Uterus (tissue), 3 donors: ENCODE measurements at regions not wholly inside any gene's neighbourhood (a gene's known extent, or its start where the extent isn't known, plus 50 kb on each side); places are given as distances from the start of the nearest gene placed in this dataset.

Experiments used
- DNase-seq, 2 donors: peaks; one replicate each; pipeline ENCODE4 v3.0.0-alpha.2; 2019 to 2020
- H3K27ac ChIP-seq, 2 donors: fragments of 200-600 bp; sonication (generic); 1 replicate in 1 of 2; 2 replicates in 1 of 2; pipeline ENCODE4 v1.5.1; 2016 to 2018
- H3K27me3 ChIP-seq, 2 donors: fragments of 200-600 bp; sonication (generic); one replicate each; pipeline ENCODE4 v1.5.1; 2018 to 2019; ENCODE audit warnings: control low read depth in 1 of 2
- H3K36me3 ChIP-seq, 2 donors: fragments of 200-600 bp; sonication (generic); one replicate each; pipeline ENCODE4 v1.5.1; 2019; ENCODE audit warnings: control low read depth in 1 of 2
- H3K4me1 ChIP-seq, 2 donors: fragments of 200-600 bp; sonication (generic); one replicate each; pipeline ENCODE4 v1.5.1; 2018 to 2019; ENCODE audit warnings: control low read depth in 1 of 2
- H3K4me3 ChIP-seq, 2 donors: fragments of 200-600 bp; sonication (generic); 1 replicate in 1 of 2; 2 replicates in 1 of 2; pipeline ENCODE4 v1.5.1; 2018 to 2019; ENCODE audit warnings: mild to moderate bottlenecking in 1 of 2
- H3K9me3 ChIP-seq, 2 donors: fragments of 200-600 bp; sonication (generic); one replicate each; pipeline ENCODE4 v1.5.1; 2019; ENCODE audit warnings: control low read depth in 1 of 2
- POLR2A ChIP-seq, 2 donors: fragments of 450-650 bp; IDR thresholded peaks; one replicate each; pipeline ENCODE4 v1.6.1; 2016; ENCODE audit warnings: antibody characterized with exemption in 2 of 2, mild to moderate bottlenecking in 1 of 2, moderate library complexity in 1 of 2
- intact Hi-C: fragments of 100-400 bp; cut with DNase I; formaldehyde crosslinking; loops from one replicate; pipeline ENCODE4 v1.15.1; 2023; ENCODE audit warnings: low total_unique reads
- TF ChIP-seq, protein P1 (sequence below), 4 experiments: fragments of 200-600 bp in 2 of 4; fragments of 450-650 bp in 2 of 4; sonication (generic) in 2 of 4; IDR thresholded peaks; one replicate each; pipeline ENCODE4 v1.5.1; 2016 to 2019; ENCODE audit warnings: antibody characterized with exemption in 4 of 4, mild to moderate bottlenecking in 2 of 4, moderate library complexity in 1 of 4
- donor health status: DM: yes; HTN: yes; CAD: no.

DNA sequence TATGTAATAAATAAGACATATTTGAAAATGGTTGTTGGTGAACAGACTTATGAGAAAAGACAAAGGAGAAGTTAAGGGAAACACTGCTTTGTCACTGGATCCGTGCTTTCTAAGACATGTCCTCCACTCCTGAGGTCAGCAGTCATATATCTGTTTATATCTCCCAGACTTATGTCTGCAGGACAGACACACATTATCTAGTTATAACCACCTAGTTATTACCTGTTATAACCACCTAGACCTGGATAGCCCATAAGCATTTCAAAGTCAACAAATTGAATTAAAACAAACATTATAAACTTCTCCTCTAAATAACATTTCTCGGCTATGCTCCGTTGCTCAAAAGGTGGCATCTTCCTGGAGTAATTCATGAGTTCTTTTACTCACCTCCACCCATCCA lies 96.4 kb downstream of the SPRY2 start:
- intact Hi-C loops = no loop called here

DNA sequence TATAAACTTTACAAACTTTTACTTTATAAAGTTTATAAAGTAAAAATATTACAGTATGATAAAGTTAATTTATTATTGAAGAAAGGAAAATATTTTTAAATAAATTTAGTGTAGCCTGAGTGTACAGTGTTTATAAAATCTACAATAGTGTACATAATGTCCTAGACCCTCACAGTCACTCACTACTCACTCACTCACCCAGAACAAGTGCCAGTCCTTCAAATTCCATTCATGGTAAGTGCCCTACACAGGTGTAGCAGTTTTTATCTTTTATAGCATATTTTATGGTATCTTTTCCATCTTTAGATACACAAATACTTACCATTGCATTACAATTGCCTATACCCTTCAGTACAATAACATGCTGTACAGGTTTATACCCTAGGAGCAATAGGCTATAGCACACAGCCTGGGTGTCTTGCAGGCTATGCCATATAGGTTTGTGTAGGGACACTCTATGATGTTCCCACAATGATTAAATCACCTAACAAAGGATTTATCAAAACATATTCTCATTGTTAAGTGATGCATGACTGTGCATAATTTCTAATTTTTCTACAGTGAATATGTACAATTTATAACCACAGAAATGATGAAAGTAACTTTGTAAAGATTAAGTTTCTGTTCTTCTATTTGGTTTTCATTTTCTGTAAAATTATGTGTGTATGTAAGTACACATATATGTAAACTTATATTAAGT lies 98.0 kb downstream of the SPRY2 start:
- H3K36me3 ChIP-seq = no peaks in the 10 kb centered on the region
- intact Hi-C loops = no loop called here
- no peaks in the 10 kb centered on the region for H3K27me3 ChIP-seq
- no peak overlapping the region for H3K4me3 ChIP-seq
- H3K9me3 ChIP-seq = no peaks in the 10 kb centered on the region
- no peaks in the 10 kb centered on the region for H3K4me1 ChIP-seq
- no peak for DNase-seq
- H3K27ac ChIP-seq = no peak overlapping the region
- TF ChIP-seq, protein P1, sequence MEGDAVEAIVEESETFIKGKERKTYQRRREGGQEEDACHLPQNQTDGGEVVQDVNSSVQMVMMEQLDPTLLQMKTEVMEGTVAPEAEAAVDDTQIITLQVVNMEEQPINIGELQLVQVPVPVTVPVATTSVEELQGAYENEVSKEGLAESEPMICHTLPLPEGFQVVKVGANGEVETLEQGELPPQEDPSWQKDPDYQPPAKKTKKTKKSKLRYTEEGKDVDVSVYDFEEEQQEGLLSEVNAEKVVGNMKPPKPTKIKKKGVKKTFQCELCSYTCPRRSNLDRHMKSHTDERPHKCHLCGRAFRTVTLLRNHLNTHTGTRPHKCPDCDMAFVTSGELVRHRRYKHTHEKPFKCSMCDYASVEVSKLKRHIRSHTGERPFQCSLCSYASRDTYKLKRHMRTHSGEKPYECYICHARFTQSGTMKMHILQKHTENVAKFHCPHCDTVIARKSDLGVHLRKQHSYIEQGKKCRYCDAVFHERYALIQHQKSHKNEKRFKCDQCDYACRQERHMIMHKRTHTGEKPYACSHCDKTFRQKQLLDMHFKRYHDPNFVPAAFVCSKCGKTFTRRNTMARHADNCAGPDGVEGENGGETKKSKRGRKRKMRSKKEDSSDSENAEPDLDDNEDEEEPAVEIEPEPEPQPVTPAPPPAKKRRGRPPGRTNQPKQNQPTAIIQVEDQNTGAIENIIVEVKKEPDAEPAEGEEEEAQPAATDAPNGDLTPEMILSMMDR (IDR thresholded peaks at IDR 0.05) = no peak
- no peak for TF ChIP-seq POLR2A (IDR thresholded peaks at IDR 0.05)

More for the DNA sequence above, 96.4 kb downstream of the SPRY2 start:
- no peaks in the 10 kb centered on the region for H3K36me3 ChIP-seq
- TF ChIP-seq, protein P1 (IDR thresholded peaks at IDR 0.05) = no peak
- TF ChIP-seq POLR2A (IDR thresholded peaks at IDR 0.05) = no peak
- H3K27me3 ChIP-seq = no peaks in the 10 kb centered on the region
- H3K9me3 ChIP-seq = no peaks in the 10 kb centered on the region
- H3K27ac ChIP-seq = no peak overlapping the region
- H3K4me3 ChIP-seq = no peak overlapping the region
- DNase-seq = no peak
- no peaks in the 10 kb centered on the region for H3K4me1 ChIP-seq

DNA sequence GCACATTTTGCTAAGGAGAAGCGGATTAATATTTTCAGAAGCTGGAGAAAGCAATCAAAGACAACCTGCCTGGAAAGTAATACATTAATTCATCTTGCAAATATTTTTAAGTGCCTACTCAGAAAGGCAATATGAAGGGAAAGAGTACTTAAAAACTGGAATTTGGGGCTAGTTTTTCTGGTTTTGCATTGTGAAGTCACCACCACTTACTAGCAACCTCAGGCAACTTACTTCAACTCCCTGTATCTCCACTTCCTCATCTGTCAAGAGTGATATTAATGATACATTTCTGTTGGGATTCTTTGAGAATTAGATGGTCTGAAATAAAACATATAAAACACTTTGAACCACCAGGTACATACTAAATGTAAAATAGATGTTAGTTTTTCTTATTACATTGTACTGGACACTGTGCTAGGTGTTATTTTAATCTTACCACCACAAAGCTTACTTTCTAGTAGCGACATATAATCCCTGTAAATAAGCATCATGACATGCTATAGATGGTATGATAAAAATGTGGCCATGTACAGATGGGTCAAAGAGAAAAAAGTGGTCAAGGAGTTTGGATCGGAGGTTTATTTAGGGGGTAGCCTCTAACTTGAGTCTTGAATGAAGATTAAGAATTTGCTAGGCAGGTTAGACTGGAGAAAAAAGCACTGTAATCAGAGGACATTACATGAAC lies 101.2 kb downstream of the SPRY2 start:
- no peaks in the 10 kb centered on the region for H3K4me1 ChIP-seq
- no peak for DNase-seq
- no peak overlapping the region for H3K4me3 ChIP-seq
- intact Hi-C loops = no loop called here
- H3K9me3 ChIP-seq = no peaks in the 10 kb centered on the region
- TF ChIP-seq POLR2A (IDR thresholded peaks at IDR 0.05) = no peak
- TF ChIP-seq, protein P1 (IDR thresholded peaks at IDR 0.05) = no peak
- H3K27me3 ChIP-seq = no peaks in the 10 kb centered on the region
- H3K36me3 ChIP-seq = no peaks in the 10 kb centered on the region
- no peak overlapping the region for H3K27ac ChIP-seq

DNA sequence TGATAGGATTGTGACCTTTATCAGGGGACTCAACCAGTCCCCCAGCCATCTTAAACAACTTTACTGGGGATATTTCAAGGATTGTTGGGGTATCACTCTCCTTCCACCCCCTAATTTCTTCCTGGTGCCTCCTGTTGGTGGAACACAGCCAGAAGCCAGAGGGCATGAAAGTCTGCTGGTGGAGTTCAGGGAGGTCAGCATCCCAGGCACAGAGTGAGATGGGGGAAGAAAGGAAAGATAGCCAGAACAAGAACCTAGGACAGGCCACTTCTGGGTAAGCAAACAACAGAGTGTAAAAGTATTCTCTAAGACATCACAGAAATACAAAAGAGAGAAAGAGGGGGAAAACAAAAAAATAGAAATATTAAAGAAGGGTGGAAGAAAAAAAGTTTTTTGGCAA lies 101.8 kb downstream of the SPRY2 start:
- Histone ChIP-seq H3K4me1 (no peaks in the 10 kb centered on the region), H3K4me3 (no peak overlapping the region), H3K9me3 (no peaks in the 10 kb centered on the region), H3K36me3 (no peaks in the 10 kb centered on the region), H3K27ac (no peak overlapping the region), H3K27me3 (no peaks in the 10 kb centered on the region)
- TF ChIP-seq, protein P1 (IDR thresholded peaks at IDR 0.05) = no peak
- no peak for TF ChIP-seq POLR2A (IDR thresholded peaks at IDR 0.05)
- intact Hi-C loops = no loop called here
- DNase-seq = no peak

DNA sequence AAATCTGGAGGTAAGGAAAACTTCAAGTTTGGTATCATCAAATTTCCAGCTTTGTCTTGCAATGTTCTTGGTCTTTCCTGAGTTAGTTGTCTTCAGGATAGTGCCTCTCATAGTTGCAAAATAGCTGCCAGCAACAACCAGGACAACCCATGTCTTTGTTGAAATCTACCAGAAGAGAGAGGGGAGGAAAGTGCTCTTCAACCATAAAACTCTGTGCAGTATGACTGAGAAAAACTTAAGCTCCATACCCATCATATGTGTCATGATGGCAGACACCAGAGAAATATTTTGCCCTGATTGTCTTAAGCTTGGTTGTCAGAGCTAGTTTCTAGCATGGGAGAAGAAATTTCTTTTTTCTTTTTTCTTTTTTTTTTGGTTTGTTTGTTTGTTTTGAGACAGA lies 103.3 kb downstream of the SPRY2 start:
- no peak for DNase-seq
- intact Hi-C loops = no loop called here
- no peak for TF ChIP-seq POLR2A (IDR thresholded peaks at IDR 0.05)
- TF ChIP-seq, protein P1 (IDR thresholded peaks at IDR 0.05) = no peak
- Histone ChIP-seq H3K36me3 (no peaks in the 10 kb centered on the region), H3K4me3 (no peak overlapping the region), H3K27ac (no peak overlapping the region), H3K4me1 (no peaks in the 10 kb centered on the region), H3K9me3 (no peaks in the 10 kb centered on the region), H3K27me3 (no peaks in the 10 kb centered on the region)
